ENCODE measurements at regions not wholly inside any gene's neighbourhood (a gene's known extent, or its start where the extent isn't known, plus 50 kb on each side); places are given as distances from the start of the nearest gene placed in this dataset.

DNA sequence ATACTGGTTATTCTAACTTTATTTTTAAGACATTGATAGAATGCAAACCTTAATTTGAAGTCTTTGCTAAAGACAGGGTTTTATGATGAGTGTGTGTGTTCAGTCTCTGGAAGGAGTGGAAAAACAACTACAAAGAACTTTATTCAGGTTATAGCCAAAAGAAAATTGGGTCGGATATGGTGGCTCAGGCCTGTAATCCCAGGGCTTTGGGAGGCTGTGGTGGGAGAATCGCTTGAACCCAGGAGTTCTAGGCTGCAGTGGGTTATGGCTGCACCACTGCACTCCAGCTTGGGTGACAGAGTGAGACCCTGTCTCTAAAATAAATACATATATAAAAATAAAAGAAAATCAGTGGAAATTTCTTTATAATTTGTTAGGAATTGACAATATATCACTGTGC lies 581.5 kb upstream of the CA10 start:
- Histone ChIP-seq H3K9ac (ENCODE audit: insufficient read depth, low read length) (no peak overlapping the region), H3K27me3 (ENCODE audit: control insufficient read depth, insufficient read depth, low read length) (no peaks in the 10 kb centered on the region), H3K9me3 (ENCODE audit: control insufficient read depth, insufficient read depth, low read depth, low read length) (no peaks in the 10 kb centered on the region), H3K4me3 (replicated peaks in 1 of 4; ENCODE audit: control extremely low read depth in 1 of 4, insufficient read depth in 1 of 4, low read depth in 3 of 4, low read length in 4 of 4) (no peak overlapping the region), H3K27ac (ENCODE audit: insufficient read depth, low read length) (no peak overlapping the region), H3K4me1 (ENCODE audit: control insufficient read depth, extremely low read depth, insufficient read depth, low read length) (no peaks in the 10 kb centered on the region), H4K20me1 (ENCODE audit: control insufficient read depth, extremely low read depth, insufficient read depth, low read length) (no peaks in the 10 kb centered on the region), H3K79me2 (ENCODE audit: control insufficient read depth, insufficient read depth, low read length) (no peaks in the 10 kb centered on the region), H3K4me2 (ENCODE audit: extremely low read depth, insufficient read depth, low read length) (no peak overlapping the region), H3K36me3 (ENCODE audit: control insufficient read depth, insufficient read depth, low read length) (no peaks in the 10 kb centered on the region), H2AFZ (ENCODE audit: low read length) (no peak overlapping the region)
- no peak for TF ChIP-seq EZH2 (IDR thresholded peaks at IDR 0.05; ENCODE audit: low read length, missing control alignments)
- TF ChIP-seq, protein P1, sequence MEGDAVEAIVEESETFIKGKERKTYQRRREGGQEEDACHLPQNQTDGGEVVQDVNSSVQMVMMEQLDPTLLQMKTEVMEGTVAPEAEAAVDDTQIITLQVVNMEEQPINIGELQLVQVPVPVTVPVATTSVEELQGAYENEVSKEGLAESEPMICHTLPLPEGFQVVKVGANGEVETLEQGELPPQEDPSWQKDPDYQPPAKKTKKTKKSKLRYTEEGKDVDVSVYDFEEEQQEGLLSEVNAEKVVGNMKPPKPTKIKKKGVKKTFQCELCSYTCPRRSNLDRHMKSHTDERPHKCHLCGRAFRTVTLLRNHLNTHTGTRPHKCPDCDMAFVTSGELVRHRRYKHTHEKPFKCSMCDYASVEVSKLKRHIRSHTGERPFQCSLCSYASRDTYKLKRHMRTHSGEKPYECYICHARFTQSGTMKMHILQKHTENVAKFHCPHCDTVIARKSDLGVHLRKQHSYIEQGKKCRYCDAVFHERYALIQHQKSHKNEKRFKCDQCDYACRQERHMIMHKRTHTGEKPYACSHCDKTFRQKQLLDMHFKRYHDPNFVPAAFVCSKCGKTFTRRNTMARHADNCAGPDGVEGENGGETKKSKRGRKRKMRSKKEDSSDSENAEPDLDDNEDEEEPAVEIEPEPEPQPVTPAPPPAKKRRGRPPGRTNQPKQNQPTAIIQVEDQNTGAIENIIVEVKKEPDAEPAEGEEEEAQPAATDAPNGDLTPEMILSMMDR (conservative IDR thresholded peaks at IDR 0.05 in 1 of 2, IDR thresholded peaks at IDR 0.05 in 1 of 2; ENCODE audit: low read depth in 1 of 2, low read length in 2 of 2): no peak
- no peak for DNase-seq (ENCODE audit: low read depth in 2 of 2)

DNA sequence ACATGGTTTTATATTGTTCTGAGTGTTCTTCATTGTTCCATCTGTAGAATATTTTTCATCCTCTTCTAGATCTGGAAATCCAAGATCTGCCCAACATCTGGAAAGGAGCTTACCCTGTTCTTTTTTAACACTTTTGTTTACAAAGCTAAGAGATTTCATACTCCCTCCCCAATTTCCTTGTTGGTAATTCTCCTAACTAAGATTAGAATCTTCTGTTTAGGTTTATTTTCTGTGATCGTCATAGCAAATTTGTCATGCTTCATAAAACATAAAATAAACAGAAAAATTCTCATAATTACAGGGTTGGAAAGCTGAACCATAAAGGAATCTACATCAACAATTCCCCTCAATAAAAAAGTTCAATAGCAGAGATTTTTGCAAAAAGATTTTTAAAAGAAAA lies 580.3 kb upstream of the CA10 start:
- no peak overlapping the region for H2AFZ ChIP-seq (ENCODE audit: low read length)
- H3K9me3 ChIP-seq (ENCODE audit: control insufficient read depth, insufficient read depth, low read depth, low read length): no peaks in the 10 kb centered on the region
- no peak overlapping the region for H3K4me3 ChIP-seq (replicated peaks in 1 of 4; ENCODE audit: control extremely low read depth in 1 of 4, insufficient read depth in 1 of 4, low read depth in 3 of 4, low read length in 4 of 4)
- no peaks in the 10 kb centered on the region for H3K27me3 ChIP-seq (ENCODE audit: control insufficient read depth, insufficient read depth, low read length)
- H3K4me2 ChIP-seq (ENCODE audit: extremely low read depth, insufficient read depth, low read length): no peak overlapping the region
- no peaks in the 10 kb centered on the region for H3K36me3 ChIP-seq (ENCODE audit: control insufficient read depth, insufficient read depth, low read length)
- no peak for DNase-seq (ENCODE audit: low read depth in 2 of 2)
- no peaks in the 10 kb centered on the region for H3K79me2 ChIP-seq (ENCODE audit: control insufficient read depth, insufficient read depth, low read length)
- no peak overlapping the region for H3K27ac ChIP-seq (ENCODE audit: insufficient read depth, low read length)
- H3K4me1 ChIP-seq (ENCODE audit: control insufficient read depth, extremely low read depth, insufficient read depth, low read length): no peaks in the 10 kb centered on the region
- no peaks in the 10 kb centered on the region for H4K20me1 ChIP-seq (ENCODE audit: control insufficient read depth, extremely low read depth, insufficient read depth, low read length)
- TF ChIP-seq EZH2 (IDR thresholded peaks at IDR 0.05; ENCODE audit: low read length, missing control alignments): no peak
- TF ChIP-seq, protein P1 (conservative IDR thresholded peaks at IDR 0.05 in 1 of 2, IDR thresholded peaks at IDR 0.05 in 1 of 2; ENCODE audit: low read depth in 1 of 2, low read length in 2 of 2): no peak
- no peak overlapping the region for H3K9ac ChIP-seq (ENCODE audit: insufficient read depth, low read length)

DNA sequence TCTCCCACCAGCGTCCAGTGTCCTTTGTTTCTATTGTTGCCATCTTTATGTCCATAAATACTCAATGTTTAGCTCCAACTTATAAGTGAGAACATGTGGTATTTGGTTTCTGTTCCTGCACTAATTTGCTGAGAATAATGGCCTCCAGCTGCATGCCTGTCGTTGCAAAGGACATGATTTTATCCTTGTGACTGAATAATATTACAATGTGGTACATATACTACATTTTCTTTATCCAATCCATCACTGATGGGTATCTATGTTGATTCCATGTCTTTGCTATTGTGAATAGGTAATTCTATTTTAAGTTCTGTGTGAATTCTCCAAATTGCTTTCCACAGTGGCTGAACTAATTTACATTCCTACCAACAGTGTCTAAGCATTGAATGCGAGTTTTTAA lies 578.6 kb upstream of the CA10 start:
- no peaks in the 10 kb centered on the region for H3K9me3 ChIP-seq (ENCODE audit: control insufficient read depth, insufficient read depth, low read depth, low read length)
- H3K4me2 ChIP-seq (ENCODE audit: extremely low read depth, insufficient read depth, low read length): no peak overlapping the region
- no peaks in the 10 kb centered on the region for H3K79me2 ChIP-seq (ENCODE audit: control insufficient read depth, insufficient read depth, low read length)
- H3K27ac ChIP-seq (ENCODE audit: insufficient read depth, low read length): no peak overlapping the region
- no peak overlapping the region for H2AFZ ChIP-seq (ENCODE audit: low read length)
- no peaks in the 10 kb centered on the region for H3K36me3 ChIP-seq (ENCODE audit: control insufficient read depth, insufficient read depth, low read length)
- no peaks in the 10 kb centered on the region for H4K20me1 ChIP-seq (ENCODE audit: control insufficient read depth, extremely low read depth, insufficient read depth, low read length)
- DNase-seq (ENCODE audit: low read depth in 2 of 2): no peak
- no peak overlapping the region for H3K4me3 ChIP-seq (replicated peaks in 1 of 4; ENCODE audit: control extremely low read depth in 1 of 4, insufficient read depth in 1 of 4, low read depth in 3 of 4, low read length in 4 of 4)
- TF ChIP-seq EZH2 (IDR thresholded peaks at IDR 0.05; ENCODE audit: low read length, missing control alignments): no peak
- TF ChIP-seq, protein P1 (conservative IDR thresholded peaks at IDR 0.05 in 1 of 2, IDR thresholded peaks at IDR 0.05 in 1 of 2; ENCODE audit: low read depth in 1 of 2, low read length in 2 of 2): no peak
- no peak overlapping the region for H3K9ac ChIP-seq (ENCODE audit: insufficient read depth, low read length)
- no peaks in the 10 kb centered on the region for H3K4me1 ChIP-seq (ENCODE audit: control insufficient read depth, extremely low read depth, insufficient read depth, low read length)
- H3K27me3 ChIP-seq (ENCODE audit: control insufficient read depth, insufficient read depth, low read length): no peaks in the 10 kb centered on the region
